ENCODE measurements at regions not wholly inside any gene's neighbourhood (a gene's known extent, or its start where the extent isn't known, plus 50 kb on each side); places are given as distances from the start of the nearest gene placed in this dataset.

DNA sequence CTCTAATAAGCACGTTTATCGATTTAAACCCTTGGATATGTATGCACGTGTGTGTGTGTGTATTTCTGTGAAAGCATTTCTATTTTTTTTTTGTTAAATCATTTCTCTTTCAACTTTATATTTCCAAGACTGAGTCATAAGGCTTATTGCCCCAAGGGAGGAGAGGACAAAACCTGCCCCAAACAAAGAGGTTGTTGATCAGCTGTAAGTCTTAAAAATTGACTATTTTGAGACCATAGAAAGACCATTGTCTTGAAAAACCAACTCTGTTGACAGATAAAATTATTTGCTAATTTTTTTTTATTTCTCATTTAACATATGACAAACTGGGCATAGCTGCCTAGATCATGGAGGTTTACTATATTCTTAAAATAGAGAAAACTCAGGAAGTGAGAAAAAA lies 222.4 kb downstream of the FMR1NB start:
- Mint-ChIP-seq H3K9me3 (peaks cover 68 to 77% of the 10 kb centered on the region in 2 experiments), H3K4me1 (no peaks in the 10 kb centered on the region), H3K27me3 (ENCODE audit: low read depth) (no peaks in the 10 kb centered on the region; the same call in 1 of the 2 replicates), H3K36me3 (ENCODE audit: insufficient read depth in 1 of 3, low read depth in 3 of 3) (peaks cover 0 to 6% (median 0%) of the 10 kb centered on the region in 3 experiments; a peak in 1 of 7 replicates), H3K4me3 (no peak overlapping the region), H3K27ac (no peak overlapping the region)
- Histone ChIP-seq H3K79me1 (ENCODE audit: insufficient read depth, low read depth, low read length, poor library complexity, severe bottlenecking) (no peaks in the 10 kb centered on the region), H3K27me3 (ENCODE audit: insufficient read depth, low read length) (no peaks in the 10 kb centered on the region), H4K91ac (ENCODE audit: insufficient read length, low read depth, low read length) (no peak overlapping the region), H3K56ac (ENCODE audit: insufficient read length, low read depth, low read length) (no peak overlapping the region), H2BK5ac (ENCODE audit: insufficient read length, low read length) (no peak overlapping the region), H2BK12ac (ENCODE audit: insufficient read length, low read depth, low read length) (no peak overlapping the region), H2AK5ac (ENCODE audit: insufficient read length, low read length) (no peak overlapping the region), H3K23ac (ENCODE audit: insufficient read length, low read depth, low read length) (no peak overlapping the region), H3K4ac (ENCODE audit: low read depth, low read length) (no peak overlapping the region), H3K14ac (ENCODE audit: insufficient read depth, low read length) (no peak overlapping the region), H3K27ac (ENCODE audit: insufficient read length, low read depth, low read length) (no peak overlapping the region), H4K8ac (replicated peaks; ENCODE audit: insufficient read length, low read depth, low read length) (no peak overlapping the region), H3T11ph (ENCODE audit: low read length) (no peak overlapping the region), H2BK20ac (ENCODE audit: low read depth, low read length, poor library complexity, severe bottlenecking) (no peak overlapping the region), H2BK120ac (ENCODE audit: low read depth, low read length, poor library complexity, severe bottlenecking) (no peak overlapping the region), H3K23me2 (ENCODE audit: insufficient read length, low read depth, low read length, poor library complexity, severe bottlenecking) (no peaks in the 10 kb centered on the region), H3K9ac (ENCODE audit: extremely low read depth, insufficient read length, low read length) (no peak overlapping the region), H3K79me2 (ENCODE audit: insufficient read depth, low read length) (no peaks in the 10 kb centered on the region), H2BK15ac (ENCODE audit: low read depth, low read length) (no peak overlapping the region), H4K20me1 (ENCODE audit: control insufficient read depth, insufficient read depth, insufficient read length) (no peaks in the 10 kb centered on the region), H2AFZ (ENCODE audit: low read length) (no peak overlapping the region), H3K18ac (ENCODE audit: insufficient read length, low read depth, low read length) (no peak overlapping the region), H4K5ac (ENCODE audit: insufficient read length, low read depth, low read length) (no peak overlapping the region), H3K9me3 (ENCODE audit: control insufficient read depth, low read depth, low read length) (peaks cover 28% of the 10 kb centered on the region), H3K4me1 (ENCODE audit: insufficient read depth, low read length) (no peaks in the 10 kb centered on the region), H3K4me2 (ENCODE audit: insufficient read depth, insufficient read length, low read length) (no peak overlapping the region)
- no peak for DNase-seq
- TF ChIP-seq, protein P1, sequence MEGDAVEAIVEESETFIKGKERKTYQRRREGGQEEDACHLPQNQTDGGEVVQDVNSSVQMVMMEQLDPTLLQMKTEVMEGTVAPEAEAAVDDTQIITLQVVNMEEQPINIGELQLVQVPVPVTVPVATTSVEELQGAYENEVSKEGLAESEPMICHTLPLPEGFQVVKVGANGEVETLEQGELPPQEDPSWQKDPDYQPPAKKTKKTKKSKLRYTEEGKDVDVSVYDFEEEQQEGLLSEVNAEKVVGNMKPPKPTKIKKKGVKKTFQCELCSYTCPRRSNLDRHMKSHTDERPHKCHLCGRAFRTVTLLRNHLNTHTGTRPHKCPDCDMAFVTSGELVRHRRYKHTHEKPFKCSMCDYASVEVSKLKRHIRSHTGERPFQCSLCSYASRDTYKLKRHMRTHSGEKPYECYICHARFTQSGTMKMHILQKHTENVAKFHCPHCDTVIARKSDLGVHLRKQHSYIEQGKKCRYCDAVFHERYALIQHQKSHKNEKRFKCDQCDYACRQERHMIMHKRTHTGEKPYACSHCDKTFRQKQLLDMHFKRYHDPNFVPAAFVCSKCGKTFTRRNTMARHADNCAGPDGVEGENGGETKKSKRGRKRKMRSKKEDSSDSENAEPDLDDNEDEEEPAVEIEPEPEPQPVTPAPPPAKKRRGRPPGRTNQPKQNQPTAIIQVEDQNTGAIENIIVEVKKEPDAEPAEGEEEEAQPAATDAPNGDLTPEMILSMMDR (conservative IDR thresholded peaks at IDR 0.05): no peak
- no CpG with 5 or more reads among the region's 3 CpGs for WGBS (ENCODE audit: extremely low coverage, insufficient read length, low lambda C conversion rate)
